ENCODE measurements at regions not wholly inside any gene's neighbourhood (a gene's known extent, or its start where the extent isn't known, plus 50 kb on each side); places are given as distances from the start of the nearest gene placed in this dataset.

DNA sequence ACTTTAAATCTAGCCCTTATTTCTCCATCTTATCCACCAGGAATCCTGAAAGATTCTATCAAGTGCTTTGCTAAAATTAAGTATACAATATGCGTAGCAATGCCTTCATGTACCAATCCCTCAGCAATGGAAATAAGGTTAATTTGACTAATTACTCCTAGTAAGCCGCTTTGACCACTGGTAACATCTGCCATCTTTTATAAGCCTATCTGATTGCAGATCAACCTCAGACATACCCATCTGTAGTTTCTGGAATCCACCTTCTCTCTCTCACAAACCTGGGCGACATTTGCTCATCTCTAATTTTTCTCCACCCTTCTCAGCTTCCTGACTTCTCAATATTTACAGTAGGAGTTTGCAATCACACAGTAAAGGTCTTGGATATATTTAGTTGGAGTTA, 138.8 kb upstream of the CRHR1 start:
- Histone ChIP-seq H3K9me3 (no peaks in the 10 kb centered on the region), H3K4me3 (no peak overlapping the region)

DNA sequence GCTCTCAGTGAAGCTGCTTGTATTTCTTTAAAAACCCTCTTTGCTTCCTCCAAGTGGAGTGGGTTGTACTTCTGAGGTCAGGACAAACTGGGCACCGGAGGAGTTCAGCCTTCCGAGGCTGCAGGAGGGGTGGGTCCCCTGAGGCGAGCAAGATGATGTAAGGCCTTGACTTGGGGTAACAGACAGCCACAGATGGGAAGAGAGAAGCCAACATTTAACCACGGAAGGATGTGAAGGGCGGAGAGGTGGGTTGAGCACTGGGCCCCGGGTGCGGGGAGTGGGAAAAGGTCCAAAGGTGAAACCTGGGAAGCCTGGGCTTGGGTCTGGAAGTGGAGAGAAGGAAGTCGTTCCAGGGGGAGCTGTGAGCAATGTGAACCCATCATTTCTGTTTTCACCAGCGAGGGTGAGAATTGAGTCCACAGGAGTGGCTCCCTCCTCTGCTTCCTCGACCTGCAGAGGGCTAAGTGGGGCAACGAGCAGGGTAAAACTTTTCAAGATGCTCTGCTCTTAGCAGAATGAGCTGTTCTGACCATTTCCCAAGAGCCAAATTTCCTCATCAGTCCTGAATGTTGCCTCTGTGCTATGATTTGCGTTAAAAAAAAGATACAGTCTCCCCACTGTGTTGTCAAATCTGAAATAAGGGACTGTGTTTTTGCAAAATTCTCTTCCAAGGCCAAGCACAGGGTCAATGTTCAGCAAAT, 137.7 kb upstream of the CRHR1 start:
- Histone ChIP-seq H3K36me3 (replicated peaks in 1 of 2; ENCODE audit: insufficient read depth in 1 of 2, low read depth in 2 of 2) (no peaks in the 10 kb centered on the region), H3K27me3 (no peaks in the 10 kb centered on the region), H3K4me1 (no peaks in the 10 kb centered on the region), H3K4me3 (no peak overlapping the region), H3K27ac (no peak overlapping the region), H3K9me3 (no peaks in the 10 kb centered on the region)
- intact Hi-C loops (cut with DNase I) = no loop called here
- 13 to 25% methylated on average over 11 to 12 of the region's 12 CpGs for WGBS, 2 donors
- ATAC-seq (no peak), DNase-seq (no peak)
- TF ChIP-seq, protein P1, sequence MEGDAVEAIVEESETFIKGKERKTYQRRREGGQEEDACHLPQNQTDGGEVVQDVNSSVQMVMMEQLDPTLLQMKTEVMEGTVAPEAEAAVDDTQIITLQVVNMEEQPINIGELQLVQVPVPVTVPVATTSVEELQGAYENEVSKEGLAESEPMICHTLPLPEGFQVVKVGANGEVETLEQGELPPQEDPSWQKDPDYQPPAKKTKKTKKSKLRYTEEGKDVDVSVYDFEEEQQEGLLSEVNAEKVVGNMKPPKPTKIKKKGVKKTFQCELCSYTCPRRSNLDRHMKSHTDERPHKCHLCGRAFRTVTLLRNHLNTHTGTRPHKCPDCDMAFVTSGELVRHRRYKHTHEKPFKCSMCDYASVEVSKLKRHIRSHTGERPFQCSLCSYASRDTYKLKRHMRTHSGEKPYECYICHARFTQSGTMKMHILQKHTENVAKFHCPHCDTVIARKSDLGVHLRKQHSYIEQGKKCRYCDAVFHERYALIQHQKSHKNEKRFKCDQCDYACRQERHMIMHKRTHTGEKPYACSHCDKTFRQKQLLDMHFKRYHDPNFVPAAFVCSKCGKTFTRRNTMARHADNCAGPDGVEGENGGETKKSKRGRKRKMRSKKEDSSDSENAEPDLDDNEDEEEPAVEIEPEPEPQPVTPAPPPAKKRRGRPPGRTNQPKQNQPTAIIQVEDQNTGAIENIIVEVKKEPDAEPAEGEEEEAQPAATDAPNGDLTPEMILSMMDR (IDR thresholded peaks at IDR 0.05) = no peak
- no peak for TF ChIP-seq POLR2A (IDR thresholded peaks at IDR 0.05)

More for the DNA sequence above, 138.8 kb upstream of the CRHR1 start:
- TF ChIP-seq, protein P1 (IDR thresholded peaks at IDR 0.05) = no peak
- TF ChIP-seq POLR2A (IDR thresholded peaks at IDR 0.05) = no peak
- Histone ChIP-seq H3K27ac (no peak overlapping the region), H3K36me3 (replicated peaks in 1 of 2; ENCODE audit: insufficient read depth in 1 of 2, low read depth in 2 of 2) (no peaks in the 10 kb centered on the region), H3K4me1 (no peaks in the 10 kb centered on the region), H3K27me3 (no peaks in the 10 kb centered on the region)
- ATAC-seq (no peak), DNase-seq (no peak)
- intact Hi-C loops (cut with DNase I) = no loop called here
- 76 to 85% methylated on average over 3 of the region's 3 CpGs for WGBS, 2 donors

- H3K9me3 ChIP-seq = no peaks in the 10 kb centered on the region
- H3K27me3 ChIP-seq = no peaks in the 10 kb centered on the region
- H3K4me3 ChIP-seq = no peak overlapping the region
- no peaks in the 10 kb centered on the region for H3K36me3 ChIP-seq (replicated peaks in 1 of 2; ENCODE audit: insufficient read depth in 1 of 2, low read depth in 2 of 2)
- intact Hi-C loops (cut with DNase I) = no loop called here
- H3K4me1 ChIP-seq = no peaks in the 10 kb centered on the region
- no peak overlapping the region for H3K27ac ChIP-seq
- no peak for DNase-seq
- TF ChIP-seq, protein P1 (IDR thresholded peaks at IDR 0.05) = no peak
- no peak for TF ChIP-seq POLR2A (IDR thresholded peaks at IDR 0.05)
- ATAC-seq = no peak
- WGBS, 2 donors = 71 to 79% methylated on average over 5 to 6 of the region's 6 CpGs
Measured at GRCh38 chr17:45648642-45649041, 135.5 kb upstream of the CRHR1 start.

DNA sequence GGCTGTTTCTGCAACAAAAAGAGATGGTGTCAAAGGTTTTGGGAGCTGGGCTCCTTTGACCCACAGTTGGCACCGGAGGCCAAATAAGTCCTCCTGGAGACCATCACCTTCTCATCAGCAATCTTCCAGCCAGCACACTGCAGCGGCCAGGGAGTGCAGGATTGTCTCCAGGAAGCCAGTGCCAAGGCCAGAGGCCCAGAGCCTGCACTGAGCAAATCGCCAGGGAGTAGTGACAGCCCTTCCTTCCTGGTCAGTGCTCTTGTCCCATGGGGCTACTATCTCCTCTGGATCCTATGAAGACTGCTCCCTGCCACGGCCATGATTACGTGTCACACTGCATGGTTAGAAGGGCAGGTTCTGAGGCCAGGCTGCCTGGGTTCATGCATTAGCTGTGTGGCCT, 134.3 kb upstream of the CRHR1 start:
- DNase-seq (no peak), ATAC-seq (no peak)
- H3K36me3 ChIP-seq (replicated peaks in 1 of 2; ENCODE audit: insufficient read depth in 1 of 2, low read depth in 2 of 2) = no peaks in the 10 kb centered on the region
- intact Hi-C loops (cut with DNase I) = no loop called here
- no peaks in the 10 kb centered on the region for H3K4me1 ChIP-seq
- no peak overlapping the region for H3K27ac ChIP-seq
- H3K27me3 ChIP-seq = no peaks in the 10 kb centered on the region
- H3K9me3 ChIP-seq = no peaks in the 10 kb centered on the region
- WGBS, 2 donors = 65 to 100% methylated on average over 1 to 5 of the region's 5 CpGs
- no peak overlapping the region for H3K4me3 ChIP-seq
- TF ChIP-seq, protein P1 (IDR thresholded peaks at IDR 0.05) = no peak
- TF ChIP-seq POLR2A (IDR thresholded peaks at IDR 0.05) = no peak

- WGBS, 2 donors = 52 to 64% methylated on average over 3 to 10 of the region's 10 CpGs
Measured at GRCh38 chr17:45650561-45650960, 133.6 kb upstream of the CRHR1 start.

More at GRCh38 chr17:45650561-45650960, 133.6 kb upstream of the CRHR1 start:
- no peak for ATAC-seq
- no peaks in the 10 kb centered on the region for H3K9me3 ChIP-seq
- no peaks in the 10 kb centered on the region for H3K4me1 ChIP-seq
- no peaks in the 10 kb centered on the region for H3K27me3 ChIP-seq
- intact Hi-C loops (cut with DNase I) = no loop called here
- H3K4me3 ChIP-seq = no peak overlapping the region
- DNase-seq = no peak
- TF ChIP-seq, protein P1 (IDR thresholded peaks at IDR 0.05) = no peak
- TF ChIP-seq POLR2A (IDR thresholded peaks at IDR 0.05) = no peak
- H3K27ac ChIP-seq = no peak overlapping the region
- H3K36me3 ChIP-seq (replicated peaks in 1 of 2; ENCODE audit: insufficient read depth in 1 of 2, low read depth in 2 of 2) = no peaks in the 10 kb centered on the region
